ENCODE measurements at regions not wholly inside any gene's neighbourhood (a gene's known extent, or its start where the extent isn't known, plus 50 kb on each side); places are given as distances from the start of the nearest gene placed in this dataset.
"Not testable (repeated sequence)": the region's sequence is repeated elsewhere in the genome, so short reads cannot be mapped to it uniquely, and the experiment has no call there.

GRCh38 chr16:48960830-48961229, 320.8 kb downstream of the CBLN1 start:
- ChIA-PET CTCF (no interaction called here), POLR2A (no interaction called here)
- WGBS (ENCODE audit: insufficient coverage) = 100% methylated on average over 2 of the region's 5 CpGs
- Histone ChIP-seq H3K27me3 (replicated peaks in 2 of 5; ENCODE audit: control insufficient read depth in 4 of 5, insufficient read depth in 5 of 5, low read length in 4 of 5) (peaks cover 0 to 2% (median 0%) of the 10 kb centered on the region in 5 experiments), H3K4me1 (ENCODE audit: control extremely low read depth in 1 of 4, control insufficient read depth in 4 of 4, insufficient read depth in 4 of 4, low read length in 3 of 4) (no peaks in the 10 kb centered on the region), H3K36me3 (ENCODE audit: control insufficient read depth in 4 of 4, insufficient read depth in 4 of 4, low read length in 3 of 4) (no peaks in the 10 kb centered on the region), H3K4me3 (ENCODE audit: control insufficient read depth in 1 of 7, extremely low read depth in 1 of 7, insufficient read depth in 4 of 7, low read depth in 2 of 7, low read length in 6 of 7) (no peak overlapping the region), H3K9me3 (ENCODE audit: control extremely low read depth in 1 of 5, control insufficient read depth in 4 of 5, insufficient read depth in 2 of 5, low read depth in 1 of 5, low read length in 4 of 5) (no peaks in the 10 kb centered on the region), H3K27ac (ENCODE audit: insufficient read depth in 1 of 2, low read depth in 1 of 2, low read length in 2 of 2, poor library complexity in 1 of 2, severe bottlenecking in 2 of 2) (no peak overlapping the region)
- DNase-seq = no peak

DNA sequence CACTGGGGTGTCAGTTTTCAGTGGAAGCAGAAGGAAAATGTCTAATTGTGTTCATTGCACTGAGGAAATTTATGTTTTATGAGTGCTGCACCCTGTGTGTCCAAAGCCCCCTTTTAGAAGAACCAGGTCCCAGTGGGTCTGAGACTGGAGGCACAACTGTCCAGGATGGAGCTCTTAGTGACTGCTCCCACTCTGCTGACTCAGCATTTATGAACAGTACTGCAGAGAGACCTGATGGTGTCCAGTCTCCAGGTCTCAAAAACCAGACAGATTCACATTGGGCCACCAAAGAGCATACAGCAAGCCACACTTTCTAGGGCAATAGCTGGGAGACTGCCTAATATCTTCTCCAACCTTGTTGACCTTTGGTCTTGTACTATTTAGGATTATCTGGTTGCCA, 321.9 kb downstream of the CBLN1 start:
- H3K4me3 ChIP-seq (ENCODE audit: control insufficient read depth in 1 of 7, extremely low read depth in 1 of 7, insufficient read depth in 4 of 7, low read depth in 2 of 7, low read length in 6 of 7) = no peak overlapping the region
- ChIA-PET CTCF (no interaction called here), POLR2A (no interaction called here)
- H3K27ac ChIP-seq (ENCODE audit: insufficient read depth in 1 of 2, low read depth in 1 of 2, low read length in 2 of 2, poor library complexity in 1 of 2, severe bottlenecking in 2 of 2) = no peak overlapping the region
- no peaks in the 10 kb centered on the region for H3K9me3 ChIP-seq (ENCODE audit: control extremely low read depth in 1 of 5, control insufficient read depth in 4 of 5, insufficient read depth in 2 of 5, low read depth in 1 of 5, low read length in 4 of 5)
- no peaks in the 10 kb centered on the region for H3K36me3 ChIP-seq (ENCODE audit: control insufficient read depth in 4 of 4, insufficient read depth in 4 of 4, low read length in 3 of 4)
- DNase-seq = no peak
- H3K4me1 ChIP-seq (ENCODE audit: control extremely low read depth in 1 of 4, control insufficient read depth in 4 of 4, insufficient read depth in 4 of 4, low read length in 3 of 4) = no peaks in the 10 kb centered on the region
- H3K27me3 ChIP-seq (replicated peaks in 2 of 5; ENCODE audit: control insufficient read depth in 4 of 5, insufficient read depth in 5 of 5, low read length in 4 of 5) = peaks cover 0 to 2% (median 0%) of the 10 kb centered on the region in 5 experiments

DNA sequence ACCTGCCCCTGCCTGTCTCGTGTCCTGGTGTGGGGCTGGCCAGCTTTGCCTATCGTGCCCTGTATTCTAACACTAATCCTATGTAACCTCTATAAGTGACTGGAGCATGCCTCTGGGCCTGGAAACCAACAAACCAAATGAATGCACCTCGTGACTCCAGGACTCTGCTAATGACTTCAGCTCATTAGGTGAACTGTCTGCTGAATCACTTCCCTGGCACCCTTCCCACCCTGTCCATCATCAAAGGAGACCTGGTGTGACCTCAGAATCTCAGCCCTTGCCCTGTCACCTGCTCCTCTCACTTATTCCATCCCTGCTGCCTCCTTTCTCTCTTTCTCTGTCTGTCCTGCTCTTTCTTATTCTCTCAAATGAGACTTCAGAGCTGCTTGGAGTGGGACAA, 322.4 kb downstream of the CBLN1 start:
- ChIA-PET CTCF (no interaction called here), POLR2A (no interaction called here)
- H3K27ac ChIP-seq (ENCODE audit: insufficient read depth in 1 of 2, low read depth in 1 of 2, low read length in 2 of 2, poor library complexity in 1 of 2, severe bottlenecking in 2 of 2) = no peak overlapping the region
- no peak for DNase-seq
- WGBS (ENCODE audit: insufficient coverage) = 75% methylated on average over 2 of the region's 3 CpGs
- no peaks in the 10 kb centered on the region for H3K9me3 ChIP-seq (ENCODE audit: control extremely low read depth in 1 of 5, control insufficient read depth in 4 of 5, insufficient read depth in 2 of 5, low read depth in 1 of 5, low read length in 4 of 5)
- no peaks in the 10 kb centered on the region for H3K4me1 ChIP-seq (ENCODE audit: control extremely low read depth in 1 of 4, control insufficient read depth in 4 of 4, insufficient read depth in 4 of 4, low read length in 3 of 4)
- H3K4me3 ChIP-seq (ENCODE audit: control insufficient read depth in 1 of 7, extremely low read depth in 1 of 7, insufficient read depth in 4 of 7, low read depth in 2 of 7, low read length in 6 of 7) = no peak overlapping the region
- H3K27me3 ChIP-seq (replicated peaks in 2 of 5; ENCODE audit: control insufficient read depth in 4 of 5, insufficient read depth in 5 of 5, low read length in 4 of 5) = peaks cover 0 to 2% (median 0%) of the 10 kb centered on the region in 5 experiments
- no peaks in the 10 kb centered on the region for H3K36me3 ChIP-seq (ENCODE audit: control insufficient read depth in 4 of 4, insufficient read depth in 4 of 4, low read length in 3 of 4)

GRCh38 chr16:48958681-48959080, 323.0 kb downstream of the CBLN1 start:
- WGBS (ENCODE audit: insufficient coverage) = 98% methylated on average over 5 of the region's 5 CpGs
- Histone ChIP-seq H3K36me3 (ENCODE audit: control insufficient read depth in 4 of 4, insufficient read depth in 4 of 4, low read length in 3 of 4) (no peaks in the 10 kb centered on the region), H3K4me1 (ENCODE audit: control extremely low read depth in 1 of 4, control insufficient read depth in 4 of 4, insufficient read depth in 4 of 4, low read length in 3 of 4) (no peaks in the 10 kb centered on the region), H3K9me3 (ENCODE audit: control extremely low read depth in 1 of 5, control insufficient read depth in 4 of 5, insufficient read depth in 2 of 5, low read depth in 1 of 5, low read length in 4 of 5) (no peaks in the 10 kb centered on the region), H3K4me3 (ENCODE audit: control insufficient read depth in 1 of 7, extremely low read depth in 1 of 7, insufficient read depth in 4 of 7, low read depth in 2 of 7, low read length in 6 of 7) (no peak overlapping the region), H3K27me3 (replicated peaks in 2 of 5; ENCODE audit: control insufficient read depth in 4 of 5, insufficient read depth in 5 of 5, low read length in 4 of 5) (peaks cover 0 to 2% (median 0%) of the 10 kb centered on the region in 5 experiments), H3K27ac (ENCODE audit: insufficient read depth in 1 of 2, low read depth in 1 of 2, low read length in 2 of 2, poor library complexity in 1 of 2, severe bottlenecking in 2 of 2) (no peak overlapping the region)
- POLR2A ChIA-PET = no interaction called here
- DNase-seq = no peak
- CTCF ChIA-PET = no interaction called here

GRCh38 chr16:48956620-48957019, 325.0 kb downstream of the CBLN1 start:
- CTCF ChIA-PET = no interaction called here
- H3K4me1 ChIP-seq (ENCODE audit: control extremely low read depth in 1 of 4, control insufficient read depth in 4 of 4, insufficient read depth in 4 of 4, low read length in 3 of 4) = no peaks in the 10 kb centered on the region
- no peaks in the 10 kb centered on the region for H3K9me3 ChIP-seq (ENCODE audit: control extremely low read depth in 1 of 5, control insufficient read depth in 4 of 5, insufficient read depth in 2 of 5, low read depth in 1 of 5, low read length in 4 of 5)
- no peaks in the 10 kb centered on the region for H3K36me3 ChIP-seq (ENCODE audit: control insufficient read depth in 4 of 4, insufficient read depth in 4 of 4, low read length in 3 of 4)
- no peak for DNase-seq
- WGBS (ENCODE audit: insufficient coverage) = 90% methylated on average over 2 of the region's 4 CpGs
- H3K4me3 ChIP-seq (ENCODE audit: control insufficient read depth in 1 of 7, extremely low read depth in 1 of 7, insufficient read depth in 4 of 7, low read depth in 2 of 7, low read length in 6 of 7) = no peak overlapping the region
- no peak overlapping the region for H3K27ac ChIP-seq (ENCODE audit: insufficient read depth in 1 of 2, low read depth in 1 of 2, low read length in 2 of 2, poor library complexity in 1 of 2, severe bottlenecking in 2 of 2)
- H3K27me3 ChIP-seq (replicated peaks in 2 of 5; ENCODE audit: control insufficient read depth in 4 of 5, insufficient read depth in 5 of 5, low read length in 4 of 5) = peaks cover 0 to 2% (median 0%) of the 10 kb centered on the region in 5 experiments
- POLR2A ChIA-PET = no interaction called here

GRCh38 chr16:48955837-48956236, 325.8 kb downstream of the CBLN1 start:
- Histone ChIP-seq H3K4me1 (ENCODE audit: control extremely low read depth in 1 of 4, control insufficient read depth in 4 of 4, insufficient read depth in 4 of 4, low read length in 3 of 4) (no peaks in the 10 kb centered on the region), H3K4me3 (ENCODE audit: control insufficient read depth in 1 of 7, extremely low read depth in 1 of 7, insufficient read depth in 4 of 7, low read depth in 2 of 7, low read length in 6 of 7) (no peak overlapping the region), H3K27me3 (replicated peaks in 2 of 5; ENCODE audit: control insufficient read depth in 4 of 5, insufficient read depth in 5 of 5, low read length in 4 of 5) (peaks cover 0 to 2% (median 0%) of the 10 kb centered on the region in 5 experiments), H3K9me3 (ENCODE audit: control extremely low read depth in 1 of 5, control insufficient read depth in 4 of 5, insufficient read depth in 2 of 5, low read depth in 1 of 5, low read length in 4 of 5) (no peaks in the 10 kb centered on the region), H3K36me3 (ENCODE audit: control insufficient read depth in 4 of 4, insufficient read depth in 4 of 4, low read length in 3 of 4) (no peaks in the 10 kb centered on the region), H3K27ac (ENCODE audit: insufficient read depth in 1 of 2, low read depth in 1 of 2, low read length in 2 of 2, poor library complexity in 1 of 2, severe bottlenecking in 2 of 2) (no peak overlapping the region)
- 90% methylated on average over 2 of the region's 3 CpGs for WGBS (ENCODE audit: insufficient coverage)
- CTCF ChIA-PET = no interaction called here
- no peak for DNase-seq
- POLR2A ChIA-PET = no interaction called here

- DNase-seq; H3K27ac ChIP-seq (ENCODE audit: insufficient read depth in 1 of 2, low read depth in 1 of 2, low read length in 2 of 2, poor library complexity in 1 of 2, severe bottlenecking in 2 of 2); H3K4me1 ChIP-seq (ENCODE audit: control extremely low read depth in 1 of 4, control insufficient read depth in 4 of 4, insufficient read depth in 4 of 4, low read length in 3 of 4); CTCF ChIA-PET; H3K36me3 ChIP-seq (ENCODE audit: control insufficient read depth in 4 of 4, insufficient read depth in 4 of 4, low read length in 3 of 4); H3K27me3 ChIP-seq (replicated peaks in 2 of 5; ENCODE audit: control insufficient read depth in 4 of 5, insufficient read depth in 5 of 5, low read length in 4 of 5); H3K9me3 ChIP-seq (ENCODE audit: control extremely low read depth in 1 of 5, control insufficient read depth in 4 of 5, insufficient read depth in 2 of 5, low read depth in 1 of 5, low read length in 4 of 5); POLR2A ChIA-PET; H3K4me3 ChIP-seq (ENCODE audit: control insufficient read depth in 1 of 7, extremely low read depth in 1 of 7, insufficient read depth in 4 of 7, low read depth in 2 of 7, low read length in 6 of 7): not testable (repeated sequence)
- 96% methylated on average over 9 of the region's 41 CpGs for WGBS (ENCODE audit: insufficient coverage)
Observed at GRCh38 chr16:48951621-48952125, 330.0 kb downstream of the CBLN1 start.

Measured in common myeloid progenitor, CD34-positive (primary cell).